SK-N-SH treated with all-trans-retinoic acid at 6 μM for 48 hours (cell line): ENCODE measurements at regions not wholly inside any gene's neighbourhood (a gene's known extent, or its start where the extent isn't known, plus 50 kb on each side); places are given as distances from the start of the nearest gene placed in this dataset.

Experiments used
- ATAC-seq: fragments of 200-7000 bp; cut with Tn5 transposase; 3 replicates; pipeline ENCODE4 v1.9.1; 2020; ENCODE audit warnings: mild to moderate bottlenecking, moderate library complexity
- BACH2 ChIP-seq: fragments of 250-450 bp; sonication (Bioruptor Pico); IDR thresholded peaks from 2 replicates; pipeline ENCODE4 v1.9.0; 2021; ENCODE audit warnings: mild to moderate bottlenecking, borderline replicate concordance
- CSDC2 ChIP-seq: fragments of 250-450 bp; sonication (Bioruptor Pico); IDR thresholded peaks from 2 replicates; pipeline ENCODE4 v1.5.0; 2020; ENCODE audit warnings: mild to moderate bottlenecking, moderate library complexity
- ESRRG ChIP-seq: fragments of 250-450 bp; sonication (Bioruptor Pico); IDR thresholded peaks from 2 replicates; pipeline ENCODE4 v1.6.1; 2021; ENCODE audit warnings: mild to moderate bottlenecking
- GLIS3 ChIP-seq: fragments of 250-450 bp; sonication (Bioruptor Pico); IDR thresholded peaks from 2 replicates; pipeline ENCODE4 v1.5.0; 2020; ENCODE audit warnings: mild to moderate bottlenecking, moderate library complexity
- ISL1 ChIP-seq: fragments of 250-450 bp; sonication (Bioruptor Pico); IDR thresholded peaks from 2 replicates; pipeline ENCODE4 v2.1.2; 2022; ENCODE audit warnings: mild to moderate bottlenecking, moderate library complexity
- OSR1 ChIP-seq: fragments of 250-450 bp; sonication (Bioruptor Pico); IDR thresholded peaks from 2 replicates; pipeline ENCODE4 v1.8.0; 2022; ENCODE audit warnings: moderate library complexity, mild to moderate bottlenecking, inconsistent platforms
- SNAI2 ChIP-seq: fragments of 250-450 bp; sonication (Bioruptor Pico); IDR thresholded peaks from 2 replicates; pipeline ENCODE4 v1.5.0; 2020; ENCODE audit warnings: mild to moderate bottlenecking, moderate library complexity
- TCF4 ChIP-seq: fragments of 250-450 bp; sonication (Bioruptor Pico); IDR thresholded peaks from 2 replicates; pipeline ENCODE4 v1.8.0; 2021; ENCODE audit warnings: mild to moderate bottlenecking, moderate library complexity, borderline replicate concordance
- TOX ChIP-seq: fragments of 250-450 bp; sonication (Bioruptor Pico); IDR thresholded peaks from 2 replicates; pipeline ENCODE4 v1.8.0; 2021; ENCODE audit warnings: mild to moderate bottlenecking, moderate library complexity, borderline replicate concordance
- ZC3H10 ChIP-seq: fragments of 250-450 bp; sonication (Bioruptor Pico); IDR thresholded peaks from 2 replicates; pipeline ENCODE4 v1.5.1; 2021; ENCODE audit warnings: mild to moderate bottlenecking, moderate library complexity
- ZFP3 ChIP-seq: fragments of 250-450 bp; sonication (Bioruptor Pico); IDR thresholded peaks from 2 replicates; pipeline ENCODE4 v1.5.0; 2020; ENCODE audit warnings: mild to moderate bottlenecking, moderate library complexity
- ZFP30 ChIP-seq: fragments of 450-650 bp; formaldehyde crosslinking; IDR thresholded peaks from 2 replicates; pipeline ENCODE4 v1.5.0; 2022; ENCODE audit warnings: mild to moderate bottlenecking, moderate library complexity
- ZNF70 ChIP-seq: fragments of 450-650 bp; formaldehyde crosslinking; IDR thresholded peaks from 2 replicates; pipeline ENCODE4 v1.5.0; 2020; ENCODE audit warnings: mild to moderate bottlenecking, moderate library complexity
- ZNF8 ChIP-seq: fragments of 450-650 bp; formaldehyde crosslinking; IDR thresholded peaks from 2 replicates; pipeline ENCODE4 v1.5.0; 2020; ENCODE audit warnings: mild to moderate bottlenecking, moderate library complexity
- TF ChIP-seq, protein P1 (sequence below): fragments of 250-450 bp; sonication (Bioruptor Pico); IDR thresholded peaks from 2 replicates; pipeline ENCODE4 v1.5.0; 2020; ENCODE audit warnings: mild to moderate bottlenecking, moderate library complexity
- TF ChIP-seq, protein P2 (sequence below): fragments of 250-450 bp; sonication (Bioruptor Pico); IDR thresholded peaks from 2 replicates; pipeline ENCODE4 v1.8.0; 2021; ENCODE audit warnings: low read depth, mild to moderate bottlenecking, moderate library complexity, borderline replicate concordance
- TF ChIP-seq, protein P3 (sequence below): fragments of 250-450 bp; sonication (Bioruptor Pico); IDR thresholded peaks from 2 replicates; pipeline ENCODE4 v1.5.1; 2021; ENCODE audit warnings: mild to moderate bottlenecking, moderate library complexity
- TF ChIP-seq, protein P4 (sequence below): fragments of 250-450 bp; sonication (Bioruptor Pico); IDR thresholded peaks from 2 replicates; pipeline ENCODE4 v1.5.1; 2020; ENCODE audit warnings: low read depth, mild to moderate bottlenecking, moderate library complexity
- TF ChIP-seq, protein P5 (sequence below): fragments of 250-450 bp; sonication (Bioruptor Pico); IDR thresholded peaks from 2 replicates; pipeline ENCODE4 v1.8.0; 2020; ENCODE audit warnings: mild to moderate bottlenecking, moderate library complexity, borderline replicate concordance

DNA sequence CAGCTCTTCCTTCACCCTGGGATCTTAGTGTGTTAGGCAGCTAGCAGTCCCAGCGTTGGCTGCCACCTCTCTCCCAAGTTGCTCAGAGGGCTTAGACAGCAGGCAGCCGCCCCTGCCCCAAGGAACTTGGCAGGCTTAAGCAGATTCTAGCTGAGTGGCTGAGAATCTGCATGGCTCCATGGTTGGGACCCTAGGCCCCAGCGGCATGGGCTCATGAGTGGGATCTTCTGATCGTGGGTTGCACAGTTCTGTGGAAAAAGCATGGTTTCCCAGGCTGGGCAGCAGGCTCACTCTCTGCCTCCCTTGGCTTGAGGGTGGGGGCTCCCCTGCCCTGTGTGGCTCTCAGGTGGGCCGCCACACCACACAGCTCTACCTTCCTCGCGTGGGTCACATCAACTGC lies 1624.9 kb downstream of the GRIK2 start:
- TF ChIP-seq TOX (CRISPR knock-in tag) (no peak), ESRRG (CRISPR knock-in tag) (no peak), TCF4 (CRISPR knock-in tag) (no peak), ZFP3 (no peak), ZNF70 (no peak), ZC3H10 (CRISPR knock-in tag) (no peak), ZFP30 (CRISPR knock-in tag) (no peak), BACH2 (CRISPR knock-in tag) (no peak), ZNF8 (CRISPR knock-in tag) (no peak), ISL1 (CRISPR knock-in tag) (no peak), OSR1 (CRISPR knock-in tag) (no peak), CSDC2 (CRISPR knock-in tag) (no peak), GLIS3 (CRISPR knock-in tag) (no peak)
- TF ChIP-seq, protein P1, sequence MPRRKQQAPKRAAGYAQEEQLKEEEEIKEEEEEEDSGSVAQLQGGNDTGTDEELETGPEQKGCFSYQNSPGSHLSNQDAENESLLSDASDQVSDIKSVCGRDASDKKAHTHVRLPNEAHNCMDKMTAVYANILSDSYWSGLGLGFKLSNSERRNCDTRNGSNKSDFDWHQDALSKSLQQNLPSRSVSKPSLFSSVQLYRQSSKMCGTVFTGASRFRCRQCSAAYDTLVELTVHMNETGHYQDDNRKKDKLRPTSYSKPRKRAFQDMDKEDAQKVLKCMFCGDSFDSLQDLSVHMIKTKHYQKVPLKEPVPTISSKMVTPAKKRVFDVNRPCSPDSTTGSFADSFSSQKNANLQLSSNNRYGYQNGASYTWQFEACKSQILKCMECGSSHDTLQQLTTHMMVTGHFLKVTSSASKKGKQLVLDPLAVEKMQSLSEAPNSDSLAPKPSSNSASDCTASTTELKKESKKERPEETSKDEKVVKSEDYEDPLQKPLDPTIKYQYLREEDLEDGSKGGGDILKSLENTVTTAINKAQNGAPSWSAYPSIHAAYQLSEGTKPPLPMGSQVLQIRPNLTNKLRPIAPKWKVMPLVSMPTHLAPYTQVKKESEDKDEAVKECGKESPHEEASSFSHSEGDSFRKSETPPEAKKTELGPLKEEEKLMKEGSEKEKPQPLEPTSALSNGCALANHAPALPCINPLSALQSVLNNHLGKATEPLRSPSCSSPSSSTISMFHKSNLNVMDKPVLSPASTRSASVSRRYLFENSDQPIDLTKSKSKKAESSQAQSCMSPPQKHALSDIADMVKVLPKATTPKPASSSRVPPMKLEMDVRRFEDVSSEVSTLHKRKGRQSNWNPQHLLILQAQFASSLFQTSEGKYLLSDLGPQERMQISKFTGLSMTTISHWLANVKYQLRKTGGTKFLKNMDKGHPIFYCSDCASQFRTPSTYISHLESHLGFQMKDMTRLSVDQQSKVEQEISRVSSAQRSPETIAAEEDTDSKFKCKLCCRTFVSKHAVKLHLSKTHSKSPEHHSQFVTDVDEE (CRISPR knock-in tag), result no peak
- TF ChIP-seq, protein P2, sequence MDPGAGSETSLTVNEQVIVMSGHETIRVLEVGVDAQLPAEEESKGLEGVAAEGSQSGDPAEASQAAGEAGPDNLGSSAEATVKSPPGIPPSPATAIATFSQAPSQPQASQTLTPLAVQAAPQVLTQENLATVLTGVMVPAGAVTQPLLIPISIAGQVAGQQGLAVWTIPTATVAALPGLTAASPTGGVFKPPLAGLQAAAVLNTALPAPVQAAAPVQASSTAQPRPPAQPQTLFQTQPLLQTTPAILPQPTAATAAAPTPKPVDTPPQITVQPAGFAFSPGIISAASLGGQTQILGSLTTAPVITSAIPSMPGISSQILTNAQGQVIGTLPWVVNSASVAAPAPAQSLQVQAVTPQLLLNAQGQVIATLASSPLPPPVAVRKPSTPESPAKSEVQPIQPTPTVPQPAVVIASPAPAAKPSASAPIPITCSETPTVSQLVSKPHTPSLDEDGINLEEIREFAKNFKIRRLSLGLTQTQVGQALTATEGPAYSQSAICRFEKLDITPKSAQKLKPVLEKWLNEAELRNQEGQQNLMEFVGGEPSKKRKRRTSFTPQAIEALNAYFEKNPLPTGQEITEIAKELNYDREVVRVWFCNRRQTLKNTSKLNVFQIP (CRISPR knock-in tag), result no peak
- TF ChIP-seq, protein P3, sequence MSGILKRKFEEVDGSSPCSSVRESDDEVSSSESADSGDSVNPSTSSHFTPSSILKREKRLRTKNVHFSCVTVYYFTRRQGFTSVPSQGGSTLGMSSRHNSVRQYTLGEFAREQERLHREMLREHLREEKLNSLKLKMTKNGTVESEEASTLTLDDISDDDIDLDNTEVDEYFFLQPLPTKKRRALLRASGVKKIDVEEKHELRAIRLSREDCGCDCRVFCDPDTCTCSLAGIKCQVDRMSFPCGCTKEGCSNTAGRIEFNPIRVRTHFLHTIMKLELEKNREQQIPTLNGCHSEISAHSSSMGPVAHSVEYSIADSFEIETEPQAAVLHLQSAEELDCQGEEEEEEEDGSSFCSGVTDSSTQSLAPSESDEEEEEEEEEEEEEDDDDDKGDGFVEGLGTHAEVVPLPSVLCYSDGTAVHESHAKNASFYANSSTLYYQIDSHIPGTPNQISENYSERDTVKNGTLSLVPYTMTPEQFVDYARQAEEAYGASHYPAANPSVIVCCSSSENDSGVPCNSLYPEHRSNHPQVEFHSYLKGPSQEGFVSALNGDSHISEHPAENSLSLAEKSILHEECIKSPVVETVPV, result no peak
- TF ChIP-seq, protein P4, sequence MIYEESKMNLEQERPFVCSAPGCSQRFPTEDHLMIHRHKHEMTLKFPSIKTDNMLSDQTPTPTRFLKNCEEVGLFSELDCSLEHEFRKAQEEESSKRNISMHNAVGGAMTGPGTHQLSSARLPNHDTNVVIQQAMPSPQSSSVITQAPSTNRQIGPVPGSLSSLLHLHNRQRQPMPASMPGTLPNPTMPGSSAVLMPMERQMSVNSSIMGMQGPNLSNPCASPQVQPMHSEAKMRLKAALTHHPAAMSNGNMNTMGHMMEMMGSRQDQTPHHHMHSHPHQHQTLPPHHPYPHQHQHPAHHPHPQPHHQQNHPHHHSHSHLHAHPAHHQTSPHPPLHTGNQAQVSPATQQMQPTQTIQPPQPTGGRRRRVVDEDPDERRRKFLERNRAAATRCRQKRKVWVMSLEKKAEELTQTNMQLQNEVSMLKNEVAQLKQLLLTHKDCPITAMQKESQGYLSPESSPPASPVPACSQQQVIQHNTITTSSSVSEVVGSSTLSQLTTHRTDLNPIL (CRISPR knock-in tag), result no peak
- TF ChIP-seq, protein P5, sequence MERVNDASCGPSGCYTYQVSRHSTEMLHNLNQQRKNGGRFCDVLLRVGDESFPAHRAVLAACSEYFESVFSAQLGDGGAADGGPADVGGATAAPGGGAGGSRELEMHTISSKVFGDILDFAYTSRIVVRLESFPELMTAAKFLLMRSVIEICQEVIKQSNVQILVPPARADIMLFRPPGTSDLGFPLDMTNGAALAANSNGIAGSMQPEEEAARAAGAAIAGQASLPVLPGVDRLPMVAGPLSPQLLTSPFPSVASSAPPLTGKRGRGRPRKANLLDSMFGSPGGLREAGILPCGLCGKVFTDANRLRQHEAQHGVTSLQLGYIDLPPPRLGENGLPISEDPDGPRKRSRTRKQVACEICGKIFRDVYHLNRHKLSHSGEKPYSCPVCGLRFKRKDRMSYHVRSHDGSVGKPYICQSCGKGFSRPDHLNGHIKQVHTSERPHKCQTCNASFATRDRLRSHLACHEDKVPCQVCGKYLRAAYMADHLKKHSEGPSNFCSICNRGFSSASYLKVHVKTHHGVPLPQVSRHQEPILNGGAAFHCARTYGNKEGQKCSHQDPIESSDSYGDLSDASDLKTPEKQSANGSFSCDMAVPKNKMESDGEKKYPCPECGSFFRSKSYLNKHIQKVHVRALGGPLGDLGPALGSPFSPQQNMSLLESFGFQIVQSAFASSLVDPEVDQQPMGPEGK (CRISPR knock-in tag), result no peak
- ATAC-seq, result no peak

DNA sequence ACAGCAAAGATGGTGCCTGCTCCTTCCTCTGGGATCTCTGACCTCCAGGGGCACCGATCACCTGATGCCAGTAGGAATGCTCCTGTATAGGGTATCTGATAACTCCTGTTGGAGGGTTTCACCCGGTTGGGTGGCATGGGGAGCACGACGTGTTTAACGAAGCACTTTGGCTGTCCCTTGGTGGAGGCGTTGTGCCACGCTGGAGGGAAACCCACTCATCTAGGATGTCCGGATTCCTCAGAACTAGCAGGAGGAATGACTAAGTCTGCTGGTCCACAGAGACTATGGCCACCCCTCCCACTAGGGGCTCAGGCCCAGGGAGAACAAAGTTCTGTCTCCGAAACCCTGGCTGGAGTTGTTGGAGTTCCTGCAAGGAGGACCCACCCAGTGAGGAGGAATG lies 1624.4 kb downstream of the GRIK2 start:
- no peak for ATAC-seq
- TF ChIP-seq, protein P3, result no peak
- TF ChIP-seq SNAI2 (CRISPR knock-in tag), result no peak
- TF ChIP-seq, protein P2 (CRISPR knock-in tag), result no peak
- TF ChIP-seq, all 23 proteins: peak for 0
